B cell (primary cell): ENCODE measurements at regions not wholly inside any gene's neighbourhood (a gene's known extent, or its start where the extent isn't known, plus 50 kb on each side); places are given as distances from the start of the nearest gene placed in this dataset.
"Not testable (repeated sequence)": the region's sequence is repeated elsewhere in the genome, so short reads cannot be mapped to it uniquely, and the experiment has no call there.

ENCODE experiments used
- ATAC-seq: fragments of 200-7000 bp; cut with Tn5 transposase; one replicate; pipeline ENCODE4 v1.10.0; 2021; ENCODE audit warnings: low read depth, mild to moderate bottlenecking, moderate number of reproducible peaks, moderate library complexity
- CTCF ChIA-PET: fragments of 350-600 bp; sonication (Branson Sonifier 250); formaldehyde crosslinking; loops from one replicate; lab custom pipeline; 2021; ENCODE audit warnings: antibody characterized with exemption, inconsistent platforms; lab: Charles Lee
- POLR2A ChIA-PET: fragments of 350-600 bp; sonication (Branson Sonifier 250); formaldehyde crosslinking; loops from one replicate; lab custom pipeline; 2021; ENCODE audit warnings: antibody characterized with exemption; lab: Charles Lee
- DNase-seq: peaks from one replicate; pipeline ENCODE4 v3.0.0; 2013
- H2AFZ ChIP-seq: 2 replicates; pipeline ENCODE4 v1.6.1; 2012; ENCODE audit warnings: mild to moderate bottlenecking, low read depth, low read length; ENCODE audit not compliant: insufficient read depth, poor library complexity, severe bottlenecking
- H3K27ac ChIP-seq, 2 donors: 1 replicate in 1 of 2; 2 replicates in 1 of 2; pipeline ENCODE4 v1.5.1; 2012 to 2013; ENCODE audit warnings: low read length in 2 of 2, mild to moderate bottlenecking in 2 of 2, moderate library complexity in 1 of 2
- H3K27me3 ChIP-seq, 4 experiments: fragments of 200-600 bp in 1 of 4; sonication (generic) in 1 of 4; replicated peaks in 1 of 4; 1 replicate in 2 of 4; 2 replicates in 2 of 4; pipeline versions ENCODE4 v1.6.1 to v1.7.0; 2013 to 2016; ENCODE audit warnings: low read length in 3 of 4, mild to moderate bottlenecking in 2 of 4, mixed read lengths in 1 of 4, moderate library complexity in 1 of 4; ENCODE audit not compliant: insufficient read depth in 4 of 4, control insufficient read depth in 3 of 4; ENCODE audit errors: control extremely low read depth in 1 of 4
- H3K36me3 ChIP-seq, 2 experiments: replicated peaks in 1 of 2; 1 replicate in 1 of 2; 2 replicates in 1 of 2; pipeline versions ENCODE4 v1.6.1 to v1.7.1; 2013; ENCODE audit warnings: low read length in 1 of 2; ENCODE audit not compliant: insufficient read depth in 2 of 2, control insufficient read depth in 1 of 2; ENCODE audit errors: control extremely low read depth in 1 of 2, extremely low read depth in 1 of 2
- H3K4me1 ChIP-seq, 2 donors: fragments of 200-600 bp in 1 of 2; sonication (generic) in 1 of 2; 1 replicate in 1 of 2; 2 replicates in 1 of 2; pipeline versions ENCODE4 v1.5.1 to v1.6.1; 2013 to 2017; ENCODE audit warnings: low read length in 2 of 2; ENCODE audit not compliant: control insufficient read depth in 2 of 2, insufficient read depth in 2 of 2
- H3K4me2 ChIP-seq: replicated peaks from 2 replicates; pipeline ENCODE3; 2012; ENCODE audit warnings: mild to moderate bottlenecking, low read depth, low read length; ENCODE audit not compliant: poor library complexity, severe bottlenecking
- H3K4me3 ChIP-seq, 5 experiments: fragments of 200-600 bp in 1 of 5; sonication (generic) in 1 of 5; 1 replicate in 3 of 5; 2 replicates in 2 of 5; pipeline versions ENCODE4 v1.5.1 to v1.7.0; 2011 to 2016; ENCODE audit warnings: low read length in 4 of 5, mild to moderate bottlenecking in 4 of 5, low read depth in 2 of 5, control low read depth in 1 of 5, moderate library complexity in 1 of 5; ENCODE audit not compliant: insufficient read depth in 1 of 5; ENCODE audit errors: control extremely low read depth in 1 of 5, extremely low read depth in 1 of 5
- H3K79me2 ChIP-seq: fragments of 200-600 bp; sonication (generic); one replicate; pipeline ENCODE4 v1.6.0; 2016; ENCODE audit warnings: low read length; ENCODE audit not compliant: control insufficient read depth, insufficient read depth
- H3K9ac ChIP-seq: fragments of 200-600 bp; sonication (generic); 2 replicates; pipeline ENCODE4 v1.6.1; 2017; ENCODE audit warnings: mild to moderate bottlenecking, low read length, moderate library complexity
- H3K9me3 ChIP-seq, 3 donors: one replicate each; pipeline versions ENCODE4 v1.6.1 to v1.7.1; 2013; ENCODE audit warnings: low read length in 2 of 3; ENCODE audit not compliant: control insufficient read depth in 2 of 3, insufficient read depth in 1 of 3; ENCODE audit errors: control extremely low read depth in 1 of 3
- H4K20me1 ChIP-seq: 2 replicates; pipeline ENCODE4 v1.6.0; 2012; ENCODE audit warnings: mild to moderate bottlenecking, low read length; ENCODE audit not compliant: insufficient read depth, control insufficient read depth, poor library complexity, severe bottlenecking
- H3K27ac Mint-ChIP-seq: one replicate; pipeline ENCODE4 v1.8.0; 2021; ENCODE audit warnings: mixed read lengths
- H3K27me3 Mint-ChIP-seq: one replicate; pipeline ENCODE4 v1.8.0; 2021; ENCODE audit warnings: mixed read lengths
- H3K4me1 Mint-ChIP-seq: one replicate; pipeline ENCODE4 v1.8.0; 2021; ENCODE audit warnings: mixed read lengths
- H3K4me3 Mint-ChIP-seq: one replicate; pipeline ENCODE4 v1.8.0; 2021; ENCODE audit warnings: mixed read lengths
- H3K9me3 Mint-ChIP-seq: one replicate; pipeline ENCODE4 v1.8.0; 2022; ENCODE audit warnings: mixed read lengths; ENCODE audit not compliant: insufficient read depth
- CTCF ChIP-seq: fragments of 200-600 bp; IDR thresholded peaks from one replicate; pipeline ENCODE4 v1.8.0; 2022; ENCODE audit warnings: antibody characterized with exemption, mild to moderate bottlenecking
- EZH2 ChIP-seq: IDR thresholded peaks from 2 replicates; pipeline ENCODE4 v1.6.1; 2012; ENCODE audit warnings: borderline replicate concordance, low read depth, mild to moderate bottlenecking, moderate library complexity, low read length; ENCODE audit not compliant: insufficient read depth, poor library complexity, severe bottlenecking
- WGBS: methylation state at CpG from one replicate; pipeline ENCODE4 v1.1.5; 2013; ENCODE audit warnings: missing lambda C conversion rate; ENCODE audit not compliant: insufficient coverage; 5-methylcytosine and 5-hydroxymethylcytosine counted together
- intact Hi-C: fragments of 100-400 bp; cut with micrococcal nuclease; formaldehyde crosslinking; loops from one replicate; pipeline ENCODE4 v1.10.0; 2022

DNA sequence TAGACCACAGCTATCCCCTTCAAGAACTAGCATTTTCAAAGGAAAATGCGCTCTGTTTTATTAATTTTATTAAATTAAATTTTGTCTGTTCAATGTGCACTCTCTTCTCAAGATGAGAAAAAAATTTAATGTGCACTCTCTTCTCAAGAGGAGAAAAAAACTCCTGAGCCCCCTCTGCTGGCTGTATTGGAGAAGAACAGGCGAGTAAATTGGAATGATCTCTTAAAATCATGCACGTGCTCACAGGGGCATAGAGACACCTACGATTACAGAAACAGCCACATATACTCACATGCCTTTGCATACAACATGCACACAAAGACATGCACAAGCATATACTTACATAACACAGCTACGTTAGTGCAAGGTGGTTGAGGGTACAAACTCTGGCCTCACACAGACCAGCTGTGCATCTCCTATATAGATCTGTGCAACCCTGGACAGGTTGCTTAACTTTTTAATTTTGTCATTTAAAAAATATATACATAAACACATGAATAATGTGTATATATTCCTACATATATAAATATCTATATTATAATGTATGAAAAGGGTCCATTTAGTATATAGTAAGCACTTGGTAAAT is 176.2 kb upstream of the CXorf66 start:
- H3K27me3 Mint-ChIP-seq: no peaks in the 10 kb centered on the region
- WGBS: no CpG with 5 or more reads among the region's 5 CpGs
- H3K4me3 ChIP-seq: no peak overlapping the region
- H3K9me3 Mint-ChIP-seq: no peaks in the 10 kb centered on the region
- no peaks in the 10 kb centered on the region for H3K79me2 ChIP-seq
- no peak overlapping the region for H2AFZ ChIP-seq
- no peaks in the 10 kb centered on the region for H3K27me3 ChIP-seq
- H3K27ac ChIP-seq: no peak overlapping the region
- H3K4me1 ChIP-seq: no peaks in the 10 kb centered on the region
- H3K4me1 Mint-ChIP-seq: no peaks in the 10 kb centered on the region
- CTCF ChIA-PET: interaction anchor here (1.0 to 1.4 kb wide), 2 partner anchors 9 to 85 kb away, joined by 3 to 4 read pairs; no protein-coding TSS in a partner anchor
- no peak overlapping the region for H3K4me2 ChIP-seq
- DNase-seq (peak; percentile 5), ATAC-seq (no peak)
- no peaks in the 10 kb centered on the region for H4K20me1 ChIP-seq
- H3K9ac ChIP-seq: no peak overlapping the region
- no peaks in the 10 kb centered on the region for H3K9me3 ChIP-seq
- no peaks in the 10 kb centered on the region for H3K36me3 ChIP-seq
- POLR2A ChIA-PET: no interaction called here
- no peak overlapping the region for H3K4me3 Mint-ChIP-seq
- no peak overlapping the region for H3K27ac Mint-ChIP-seq
- TF ChIP-seq EZH2 (no peak), CTCF (peak; percentile 63)
- intact Hi-C loops: loop anchor here (10.0 kb wide), 1 partner anchor 87 kb away; no protein-coding TSS in a partner anchor

DNA sequence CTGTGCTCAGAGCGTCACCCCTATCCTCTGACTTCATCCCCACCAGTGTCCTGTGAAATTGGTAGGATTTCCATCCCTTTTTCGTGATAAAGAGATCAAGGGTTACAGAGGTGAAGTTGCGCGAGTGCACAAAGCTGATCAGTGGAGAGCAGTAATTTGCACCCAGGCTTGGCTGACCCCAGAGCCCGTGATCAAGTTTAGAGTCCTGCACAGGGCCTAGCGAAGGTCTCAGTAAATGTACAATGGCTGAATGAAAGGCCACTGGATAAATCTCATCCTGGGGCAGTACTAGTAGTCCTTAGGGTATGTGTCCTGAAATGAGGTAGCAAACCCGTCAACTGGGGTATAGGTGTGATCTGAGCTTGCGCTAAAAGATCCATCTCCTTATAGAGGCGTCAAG is 173.2 kb upstream of the CXorf66 start:
- intact Hi-C loops, H2AFZ ChIP-seq, H4K20me1 ChIP-seq, ATAC-seq, H3K4me2 ChIP-seq, H3K4me3 Mint-ChIP-seq, H3K27ac Mint-ChIP-seq, H3K27ac ChIP-seq, CTCF ChIA-PET, H3K27me3 Mint-ChIP-seq, H3K9me3 Mint-ChIP-seq, H3K27me3 ChIP-seq, H3K36me3 ChIP-seq, H3K9me3 ChIP-seq, H3K79me2 ChIP-seq, H3K9ac ChIP-seq, DNase-seq, POLR2A ChIA-PET, H3K4me1 ChIP-seq, H3K4me3 ChIP-seq, H3K4me1 Mint-ChIP-seq: not testable (repeated sequence)
- 91% methylated on average over 4 of the region's 9 CpGs for WGBS

- intact Hi-C loops, CTCF ChIA-PET, H3K36me3 ChIP-seq, H3K27me3 Mint-ChIP-seq, H3K4me3 ChIP-seq, H3K9ac ChIP-seq, H3K79me2 ChIP-seq, H3K4me2 ChIP-seq, H3K4me1 Mint-ChIP-seq, H3K9me3 ChIP-seq, H3K9me3 Mint-ChIP-seq, H2AFZ ChIP-seq, H3K27ac ChIP-seq, H3K27me3 ChIP-seq, H3K4me1 ChIP-seq, H3K4me3 Mint-ChIP-seq, DNase-seq, POLR2A ChIA-PET, ATAC-seq, H3K27ac Mint-ChIP-seq, H4K20me1 ChIP-seq: not testable (repeated sequence)
- no CpG with 5 or more reads among the region's 3 CpGs for WGBS
These were observed 172.7 kb upstream of the CXorf66 start for GRCh38 chrX:140138065-140138464.
